ENCODE measurements at regions not wholly inside any gene's neighbourhood (a gene's known extent, or its start where the extent isn't known, plus 50 kb on each side); places are given as distances from the start of the nearest gene placed in this dataset.
"Not testable (repeated sequence)": the region's sequence is repeated elsewhere in the genome, so short reads cannot be mapped to it uniquely, and the experiment has no call there.

- TF ChIP-seq SPI1 (IDR thresholded peaks at IDR 0.05; ENCODE audit: low read depth, low read length); POLR2AphosphoS5 (IDR thresholded peaks at IDR 0.05; ENCODE audit: low read depth, low read length); POLR2A (IDR thresholded peaks at IDR 0.05; ENCODE audit: low read depth, low read length); TAF1 (IDR thresholded peaks at IDR 0.05; ENCODE audit: low read depth, low read length); PAX5 (IDR thresholded peaks at IDR 0.05; ENCODE audit: insufficient read depth, low read length, severe bottlenecking); POU2F2 (IDR thresholded peaks at IDR 0.05; ENCODE audit: low read depth, low read length): not testable (repeated sequence)
Measured at GRCh38 chr5:160498441-160499043, 76.9 kb downstream of the PTTG1 start.
